Mucosa of rectum (tissue), 2 donors: ENCODE measurements at regions not wholly inside any gene's neighbourhood (a gene's known extent, or its start where the extent isn't known, plus 50 kb on each side); places are given as distances from the start of the nearest gene placed in this dataset.
"Not testable (repeated sequence)": the region's sequence is repeated elsewhere in the genome, so short reads cannot be mapped to it uniquely, and the experiment has no call there.

ENCODE experiments used
- H3K27ac ChIP-seq, 2 donors: one replicate each; pipeline ENCODE4 v1.7.0; 2013; ENCODE audit warnings: inconsistent platforms in 2 of 2, low read depth in 2 of 2, low read length in 2 of 2
- H3K27me3 ChIP-seq, 2 donors: one replicate each; pipeline ENCODE4 v1.7.0; 2013; ENCODE audit warnings: low read length in 2 of 2; ENCODE audit not compliant: control insufficient read depth in 2 of 2, insufficient read depth in 2 of 2
- H3K36me3 ChIP-seq, 2 donors: one replicate each; pipeline ENCODE4 v1.7.0; 2013; ENCODE audit warnings: low read length in 2 of 2; ENCODE audit not compliant: control insufficient read depth in 2 of 2, insufficient read depth in 2 of 2
- H3K4me1 ChIP-seq, 2 donors: one replicate each; pipeline ENCODE4 v1.7.0; 2013; ENCODE audit warnings: low read length in 2 of 2, mild to moderate bottlenecking in 1 of 2; ENCODE audit not compliant: control insufficient read depth in 2 of 2, insufficient read depth in 2 of 2
- H3K4me3 ChIP-seq, 2 donors: one replicate each; pipeline ENCODE4 v1.7.0; 2013; ENCODE audit warnings: low read length in 2 of 2
- H3K9ac ChIP-seq, 2 donors: one replicate each; pipeline ENCODE4 v1.7.0; 2013; ENCODE audit warnings: low read length in 2 of 2, low read depth in 1 of 2, mild to moderate bottlenecking in 1 of 2
- H3K9me3 ChIP-seq, 2 donors: one replicate each; pipeline ENCODE4 v1.7.0; 2013; ENCODE audit warnings: low read length in 2 of 2; ENCODE audit not compliant: control insufficient read depth in 2 of 2
- donor health status: healthy.
- donor health status: Normal muscosa, but diverticular disease.

DNA sequence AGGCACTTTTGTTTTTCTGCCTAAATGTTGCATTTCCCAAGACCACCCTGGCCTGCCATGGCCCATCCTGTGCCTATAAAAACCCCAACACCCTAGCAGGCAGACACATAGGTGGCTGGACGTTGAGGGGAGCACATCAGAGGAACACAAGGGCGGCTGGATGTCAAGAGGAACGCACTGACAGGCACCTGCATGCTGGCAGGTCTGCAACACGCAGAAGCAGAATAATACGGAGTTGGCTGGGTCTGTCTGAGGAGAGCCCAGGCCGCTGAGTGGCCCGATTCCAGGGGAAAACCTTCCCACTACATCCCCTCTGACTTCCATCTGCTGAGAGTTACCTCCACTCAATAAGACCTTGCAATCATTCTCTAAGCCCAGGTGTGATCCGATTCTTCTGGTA lies 765.6 kb downstream of the PLOD2 start:
- H3K36me3 ChIP-seq = no peaks in the 10 kb centered on the region
- H3K4me3 ChIP-seq = no peak overlapping the region
- no peak overlapping the region for H3K9ac ChIP-seq
- H3K9me3 ChIP-seq = no peaks in the 10 kb centered on the region
- no peak overlapping the region for H3K27ac ChIP-seq
- H3K4me1 ChIP-seq = no peaks in the 10 kb centered on the region
- no peaks in the 10 kb centered on the region for H3K27me3 ChIP-seq

DNA sequence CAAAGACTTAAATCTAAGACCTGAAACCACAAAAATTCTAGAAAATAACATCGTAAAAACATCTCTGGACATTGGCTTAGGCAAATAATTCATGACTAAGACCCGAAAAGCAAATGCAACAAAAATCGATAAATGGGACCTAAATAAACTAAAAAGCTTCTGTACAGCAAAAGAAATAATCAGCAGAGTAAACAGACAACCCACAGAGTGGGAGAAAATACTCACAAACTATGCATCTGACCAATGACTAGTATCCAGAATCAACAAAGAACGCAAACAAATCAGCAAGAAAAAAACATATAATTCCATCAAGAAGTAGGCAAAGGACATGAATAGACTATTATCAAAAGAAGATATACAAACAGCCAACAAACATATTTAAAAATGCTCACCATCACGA lies 749.4 kb downstream of the PLOD2 start:
- H3K36me3 ChIP-seq = no peaks in the 10 kb centered on the region
- no peaks in the 10 kb centered on the region for H3K4me1 ChIP-seq
- no peaks in the 10 kb centered on the region for H3K27me3 ChIP-seq
- H3K27ac ChIP-seq = no peak overlapping the region
- H3K9ac ChIP-seq = no peak overlapping the region
- H3K9me3 ChIP-seq = no peaks in the 10 kb centered on the region
- H3K4me3 ChIP-seq = no peak overlapping the region

DNA sequence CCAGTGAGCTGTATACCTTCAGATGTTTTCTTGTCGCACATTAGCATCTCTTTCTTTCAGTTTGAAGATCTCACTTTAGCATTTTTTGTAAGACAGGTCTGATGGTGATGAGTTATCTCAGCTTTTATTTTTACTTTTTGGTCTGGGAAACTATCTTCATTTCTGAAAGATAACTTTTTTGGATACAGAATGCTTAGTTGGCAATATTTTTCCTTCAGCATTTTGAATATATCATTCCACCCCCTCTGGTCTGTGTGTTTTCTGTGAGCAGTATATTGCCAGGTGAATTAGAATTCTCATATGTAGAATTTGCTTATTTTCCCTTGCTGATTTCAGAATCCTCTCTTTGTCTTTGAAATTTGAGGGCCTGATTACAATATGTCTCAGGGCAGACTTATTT lies 743.3 kb downstream of the PLOD2 start:
- H3K9ac ChIP-seq = no peak overlapping the region
- no peak overlapping the region for H3K4me3 ChIP-seq
- no peaks in the 10 kb centered on the region for H3K27me3 ChIP-seq
- H3K27ac ChIP-seq = no peak overlapping the region
- no peaks in the 10 kb centered on the region for H3K4me1 ChIP-seq
- no peaks in the 10 kb centered on the region for H3K36me3 ChIP-seq
- H3K9me3 ChIP-seq = no peaks in the 10 kb centered on the region

DNA sequence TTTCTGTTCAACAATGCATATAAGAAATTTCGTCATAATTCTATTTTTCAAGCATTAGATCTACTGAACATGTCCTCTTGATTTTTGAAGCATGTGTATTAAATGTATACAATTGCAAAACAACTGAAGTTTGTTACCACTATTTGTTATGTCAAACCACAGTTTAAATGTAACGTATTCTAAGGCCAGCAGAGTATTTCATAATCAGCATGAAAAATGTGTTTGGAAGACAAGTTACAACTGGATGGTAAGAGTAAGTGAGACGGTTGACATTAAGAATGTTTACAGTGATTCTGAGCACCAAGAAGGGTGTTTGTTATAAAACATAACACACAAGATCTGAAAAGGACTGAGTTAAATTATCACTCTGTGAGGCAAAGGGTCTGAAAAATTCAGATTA lies 738.4 kb downstream of the PLOD2 start:
- no peaks in the 10 kb centered on the region for H3K4me1 ChIP-seq
- H3K9ac ChIP-seq = no peak overlapping the region
- H3K4me3 ChIP-seq = no peak overlapping the region
- H3K27ac ChIP-seq = no peak overlapping the region
- no peaks in the 10 kb centered on the region for H3K27me3 ChIP-seq
- H3K9me3 ChIP-seq = no peaks in the 10 kb centered on the region
- H3K36me3 ChIP-seq = no peaks in the 10 kb centered on the region

DNA sequence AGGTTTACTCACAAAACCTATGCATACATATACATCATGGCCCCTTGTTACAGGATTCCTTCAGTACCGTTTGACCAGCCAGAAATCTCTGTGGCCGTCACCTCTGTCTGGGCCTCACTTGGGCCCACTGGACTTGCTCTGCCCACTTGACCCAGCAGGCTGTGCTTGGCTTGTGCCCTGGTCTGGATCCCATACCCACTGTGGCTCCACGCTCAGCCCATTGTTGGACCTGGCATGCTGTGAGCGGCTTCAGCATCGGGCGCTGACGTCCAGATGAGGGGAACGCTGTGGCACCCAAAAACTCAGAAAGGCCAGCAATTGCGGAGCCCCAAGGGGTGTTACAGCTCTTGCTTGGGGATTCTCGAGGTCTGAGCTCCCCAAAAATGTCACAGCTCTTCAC lies 733.6 kb downstream of the PLOD2 start:
- Histone ChIP-seq H3K4me3 (no peak overlapping the region), H3K27ac (no peak overlapping the region), H3K27me3 (no peaks in the 10 kb centered on the region), H3K9me3 (no peaks in the 10 kb centered on the region), H3K4me1 (no peaks in the 10 kb centered on the region), H3K9ac (no peak overlapping the region), H3K36me3 (no peaks in the 10 kb centered on the region)

DNA sequence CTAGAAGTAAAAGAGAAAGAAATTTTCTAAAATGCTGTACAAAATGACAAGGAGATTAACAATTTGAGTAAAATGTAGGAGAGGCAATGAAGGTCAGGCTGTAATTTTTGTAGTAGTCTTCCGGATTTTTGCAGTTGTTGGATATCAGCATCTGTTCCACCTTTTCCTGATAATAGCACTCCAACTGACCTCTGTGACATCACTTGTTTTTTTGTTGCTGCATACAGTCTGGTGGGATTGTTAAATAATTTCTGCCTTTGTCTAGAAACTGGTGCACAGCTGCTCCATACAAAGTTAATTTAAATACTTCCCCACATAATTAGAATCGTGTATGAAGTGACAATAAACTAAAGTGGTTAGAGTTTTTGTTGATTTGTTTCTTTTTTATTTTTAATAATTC lies 731.4 kb downstream of the PLOD2 start:
- H3K4me3 ChIP-seq = no peak overlapping the region
- H3K4me1 ChIP-seq = no peaks in the 10 kb centered on the region
- no peak overlapping the region for H3K9ac ChIP-seq
- no peak overlapping the region for H3K27ac ChIP-seq
- H3K36me3 ChIP-seq = no peaks in the 10 kb centered on the region
- H3K27me3 ChIP-seq = no peaks in the 10 kb centered on the region
- no peaks in the 10 kb centered on the region for H3K9me3 ChIP-seq

DNA sequence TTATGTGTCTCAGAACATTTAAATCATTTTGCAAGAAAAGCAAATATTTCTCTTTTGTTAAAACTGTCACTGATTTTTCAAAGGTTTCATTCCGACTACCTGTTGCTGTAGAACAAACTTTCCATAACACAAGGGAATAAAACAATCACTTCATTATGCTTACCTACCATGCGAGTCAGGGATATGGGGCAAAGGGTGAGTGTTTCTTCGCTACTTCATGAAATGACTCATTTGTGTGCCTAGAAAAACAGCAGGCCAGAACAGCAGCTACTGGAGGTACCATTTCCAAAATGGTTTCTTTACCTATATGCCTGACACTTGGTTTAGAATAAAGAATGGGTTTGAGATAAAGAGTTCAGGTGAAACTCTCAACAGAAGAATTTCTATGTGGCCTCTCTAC lies 712.5 kb downstream of the PLOD2 start:
- H3K27me3 ChIP-seq = no peaks in the 10 kb centered on the region
- H3K4me3 ChIP-seq = no peak overlapping the region
- H3K4me1 ChIP-seq = no peaks in the 10 kb centered on the region
- H3K27ac ChIP-seq = no peak overlapping the region
- H3K9me3 ChIP-seq = peaks cover 0 to 3% of the 10 kb centered on the region in 2 donors
- no peak overlapping the region for H3K9ac ChIP-seq
- H3K36me3 ChIP-seq = no peaks in the 10 kb centered on the region

DNA sequence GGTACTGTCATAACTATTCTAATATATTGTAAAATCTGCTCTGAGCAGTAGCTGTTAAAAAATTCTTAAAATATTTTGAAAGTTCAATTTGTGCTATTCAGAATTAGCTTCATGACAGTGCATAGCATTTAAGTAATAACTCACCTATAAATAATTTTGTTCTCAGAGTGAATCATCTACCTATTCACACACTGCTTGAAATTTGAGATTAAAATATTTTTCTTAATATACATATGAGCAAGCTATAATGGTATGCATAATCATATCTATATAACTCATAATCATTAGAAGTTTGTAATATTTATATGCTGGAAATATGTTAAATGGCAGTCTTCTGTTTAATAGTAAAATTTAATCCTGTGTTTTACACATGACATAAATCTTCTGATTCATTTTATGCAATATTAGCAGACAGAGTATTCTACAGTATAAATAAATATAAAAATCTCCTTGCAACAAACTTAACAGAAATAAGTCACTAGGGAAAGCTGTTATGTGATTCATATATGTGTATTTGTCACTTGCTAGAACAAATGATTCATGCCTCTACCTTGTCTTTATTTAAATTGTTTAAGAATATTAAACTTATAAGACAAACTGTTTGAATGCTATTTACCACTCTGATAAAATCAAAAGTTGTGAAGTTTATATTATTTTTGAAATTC lies 710.8 kb downstream of the PLOD2 start:
- H3K27me3 ChIP-seq = no peaks in the 10 kb centered on the region
- H3K4me3 ChIP-seq = no peak overlapping the region
- no peak overlapping the region for H3K9ac ChIP-seq
- no peak overlapping the region for H3K27ac ChIP-seq
- peaks cover 0 to 3% of the 10 kb centered on the region in 2 donors for H3K9me3 ChIP-seq
- H3K36me3 ChIP-seq = no peaks in the 10 kb centered on the region
- no peaks in the 10 kb centered on the region for H3K4me1 ChIP-seq

DNA sequence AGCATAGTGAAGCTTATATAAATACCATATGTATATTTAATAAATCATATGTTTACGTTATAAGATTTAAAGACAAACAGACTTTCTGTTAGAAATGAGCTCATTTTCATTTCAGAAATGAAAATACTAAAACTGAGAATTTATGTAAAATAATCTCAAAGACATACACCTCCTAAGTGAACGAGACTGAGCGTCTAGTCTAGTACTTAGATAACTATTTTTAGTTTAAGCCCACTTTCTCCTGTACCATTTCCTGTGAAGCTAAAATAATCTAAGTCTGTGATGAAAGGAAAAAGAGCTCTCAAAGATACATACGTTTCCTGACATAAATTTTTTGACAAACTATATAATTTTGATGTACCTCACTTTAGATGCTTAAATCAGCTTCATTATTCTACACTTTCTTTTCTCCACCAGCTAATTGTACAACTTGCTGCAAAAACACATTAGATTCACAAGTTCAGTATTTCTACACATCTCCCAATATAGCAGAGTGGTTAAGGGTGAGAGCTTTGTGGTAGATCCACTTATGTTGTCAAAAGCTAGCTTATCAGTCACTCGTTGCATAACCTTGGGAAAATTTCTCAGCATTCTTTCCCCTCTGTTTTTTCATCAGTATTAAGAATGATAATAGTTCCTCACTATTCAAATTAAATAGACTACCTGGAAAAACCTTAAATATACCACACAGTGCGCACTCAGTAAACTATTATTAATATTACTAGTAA lies 703.0 kb downstream of the PLOD2 start:
- no peaks in the 10 kb centered on the region for H3K27me3 ChIP-seq
- no peaks in the 10 kb centered on the region for H3K36me3 ChIP-seq
- H3K9me3 ChIP-seq = no peaks in the 10 kb centered on the region
- no peak overlapping the region for H3K9ac ChIP-seq
- H3K4me3 ChIP-seq = no peak overlapping the region
- no peaks in the 10 kb centered on the region for H3K4me1 ChIP-seq
- H3K27ac ChIP-seq = no peak overlapping the region

DNA sequence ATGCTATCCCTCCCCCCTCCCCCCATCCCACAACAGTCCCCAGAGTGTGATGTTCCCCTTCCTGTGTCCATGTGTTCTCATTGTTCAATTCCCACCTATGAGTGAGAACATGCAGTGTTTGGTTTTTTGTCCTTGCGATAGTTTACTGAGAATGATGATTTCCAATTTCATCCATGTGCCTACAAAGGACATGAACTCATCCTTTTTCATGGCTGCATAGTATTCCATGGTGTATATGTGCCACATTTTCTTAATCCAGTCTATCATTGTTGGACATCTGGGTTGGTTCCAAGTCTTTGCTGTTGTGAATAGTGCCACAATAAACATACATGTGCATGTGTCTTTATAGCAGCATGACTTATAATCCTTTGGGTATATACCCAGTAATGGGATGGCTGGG lies 701.3 kb downstream of the PLOD2 start:
- not testable (repeated sequence) for H3K9ac ChIP-seq, H3K4me3 ChIP-seq, H3K27me3 ChIP-seq, H3K9me3 ChIP-seq, H3K27ac ChIP-seq, H3K36me3 ChIP-seq, H3K4me1 ChIP-seq
